ENCODE measurements at regions not wholly inside any gene's neighbourhood (a gene's known extent, or its start where the extent isn't known, plus 50 kb on each side); places are given as distances from the start of the nearest gene placed in this dataset.
"Not testable (repeated sequence)": the region's sequence is repeated elsewhere in the genome, so short reads cannot be mapped to it uniquely, and the experiment has no call there.

DNA sequence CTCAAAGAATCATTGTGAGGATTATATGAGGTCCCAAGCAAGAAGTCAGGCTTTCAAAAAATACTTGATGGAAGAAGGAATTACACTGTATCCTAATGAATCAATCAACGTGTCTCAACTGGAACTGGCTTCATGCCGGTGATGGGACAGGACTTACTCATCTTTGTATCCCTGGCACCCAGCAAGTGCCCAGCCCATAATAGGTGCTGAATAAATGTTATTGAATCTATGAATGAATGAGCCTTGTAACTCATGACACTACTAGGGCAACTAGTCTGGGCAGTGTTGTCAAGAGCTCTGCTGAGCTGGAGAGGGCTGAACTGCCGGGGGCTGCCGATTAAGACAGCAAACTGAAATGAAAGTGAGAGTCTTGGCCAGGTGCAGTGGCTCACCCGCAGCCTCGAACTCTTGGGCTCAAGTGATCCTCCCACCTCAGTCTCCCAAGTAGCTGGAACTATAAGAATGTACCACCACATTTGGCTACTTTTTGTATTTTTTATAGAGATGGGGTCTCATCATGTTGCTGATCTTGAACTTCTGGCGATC, 87.2 kb upstream of the KIF5B start:
- no peak for DNase-seq (ENCODE audit: low spot score)
- ATAC-seq = no peak

DNA sequence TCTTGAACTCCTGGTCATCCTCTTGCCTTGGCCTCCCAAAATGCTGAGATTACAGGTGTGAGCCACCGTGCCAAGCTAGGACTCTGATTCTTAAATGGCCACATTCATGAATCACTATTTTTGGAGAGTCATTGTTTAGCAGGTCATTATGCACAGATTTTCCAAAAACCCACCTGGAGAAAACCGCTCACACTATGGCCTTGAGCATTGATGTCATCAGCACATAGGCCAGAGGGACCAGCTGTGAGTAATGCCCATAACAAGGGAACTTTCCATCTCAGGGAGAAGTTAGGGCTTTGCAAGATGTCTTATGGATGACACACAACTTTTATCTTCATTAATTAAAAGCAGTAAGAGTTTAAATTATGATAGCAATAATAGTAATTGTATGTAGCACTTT, 86.4 kb upstream of the KIF5B start:
- ATAC-seq (no peak), DNase-seq (ENCODE audit: low spot score) (no peak)

DNA sequence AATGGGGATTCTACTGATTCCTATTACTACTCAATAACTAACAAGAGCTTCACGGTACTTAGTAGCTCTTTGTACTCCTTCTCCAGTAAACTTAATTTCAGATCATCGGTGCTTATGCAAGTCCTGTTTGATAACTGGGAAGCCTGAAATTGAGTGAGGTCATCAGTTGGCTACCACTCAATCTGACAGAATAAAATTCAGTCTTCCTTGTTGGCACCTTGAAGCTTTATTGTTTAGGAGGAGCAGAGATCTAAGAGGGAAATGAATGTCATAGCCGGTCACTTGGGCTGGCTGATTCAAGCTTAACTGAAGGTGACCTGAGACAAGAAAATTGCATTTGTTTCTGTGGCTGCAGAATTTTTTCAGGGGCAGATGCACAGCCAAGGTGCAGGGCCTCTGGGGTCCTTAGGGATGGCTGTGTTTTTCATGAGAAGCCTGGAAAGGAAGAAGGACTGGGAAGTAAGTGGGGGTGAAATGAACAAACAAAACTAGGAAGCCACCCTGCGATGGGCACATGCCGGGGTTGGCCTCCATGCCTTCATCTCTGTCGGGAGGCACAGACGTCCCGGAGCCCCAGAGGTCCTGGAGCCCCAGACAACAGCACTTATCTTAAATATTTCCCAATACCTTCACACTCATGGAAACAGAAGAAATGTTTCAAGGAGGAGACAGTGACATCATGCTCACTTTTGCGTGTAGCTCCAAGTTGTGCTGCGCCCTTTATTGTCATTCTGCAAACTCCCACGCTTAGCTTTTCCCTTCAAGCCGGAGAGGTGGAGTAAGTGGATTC, 85.0 kb upstream of the KIF5B start:
- DNase-seq (ENCODE audit: low spot score) (no peak), ATAC-seq (peak; percentile 44)

DNA sequence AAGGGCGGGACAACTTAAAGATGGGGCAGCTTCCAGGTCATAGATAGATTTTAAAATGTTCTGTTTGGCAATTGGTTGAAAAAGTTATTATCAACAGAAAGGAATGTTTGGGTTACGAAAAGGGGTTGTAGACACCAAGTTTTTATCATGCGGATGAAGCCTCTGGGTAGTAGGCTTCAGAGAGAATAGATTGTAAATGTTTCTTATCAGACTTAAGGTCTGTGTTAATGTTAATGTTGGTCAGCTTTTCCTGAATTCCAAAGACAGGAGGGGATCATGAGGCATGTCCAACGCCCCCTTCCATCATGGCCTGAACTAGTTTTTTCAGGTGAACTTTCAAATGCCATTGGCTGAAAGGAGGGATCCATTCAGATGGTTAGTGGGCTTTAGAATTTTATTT, 84.2 kb upstream of the KIF5B start:
- DNase-seq (ENCODE audit: low spot score) (no peak), ATAC-seq (no peak)

DNA sequence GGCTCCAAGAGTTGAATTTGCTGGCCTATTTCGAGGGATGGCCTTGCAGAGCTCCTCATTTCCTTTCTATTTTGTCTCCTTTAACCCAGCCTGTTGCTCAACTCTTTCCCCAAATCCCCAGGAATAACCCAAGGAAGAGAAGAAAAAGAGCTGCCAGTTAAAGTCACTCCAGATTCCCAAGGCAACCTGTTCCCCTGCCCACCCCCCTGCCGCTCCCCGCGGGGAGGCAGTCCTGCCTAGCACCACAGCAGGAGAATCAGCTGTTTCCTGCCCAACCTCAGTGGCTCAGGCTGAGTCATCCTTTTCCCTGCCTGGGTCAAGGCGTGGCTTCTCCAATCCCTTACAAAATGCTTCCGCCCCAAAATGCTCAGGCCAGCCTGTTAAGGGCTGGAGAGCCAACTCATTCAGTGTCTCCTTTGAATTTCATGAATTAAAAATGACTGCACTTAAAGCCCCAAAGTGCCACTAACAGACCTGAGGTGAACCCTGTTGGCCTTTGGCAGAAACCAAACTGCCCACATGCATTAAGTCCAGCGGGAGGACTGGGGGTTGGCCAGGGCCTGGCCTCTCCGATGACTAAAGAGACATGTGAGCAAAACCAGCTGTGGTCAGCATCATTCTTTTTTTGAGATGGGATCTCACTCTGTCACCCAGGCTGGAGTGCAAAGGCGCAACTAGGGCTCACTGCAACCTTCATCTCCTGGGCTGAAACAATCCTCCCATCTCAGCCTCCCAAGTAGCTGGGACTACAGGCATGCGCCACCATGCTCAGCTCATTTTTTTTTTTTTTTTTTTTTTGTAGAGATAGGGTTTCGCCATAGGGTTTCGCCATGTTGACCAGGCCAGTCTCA, 83.2 kb upstream of the KIF5B start:
- DNase-seq (ENCODE audit: low spot score) (peak; percentile 50), ATAC-seq (peak; percentile 85)

DNA sequence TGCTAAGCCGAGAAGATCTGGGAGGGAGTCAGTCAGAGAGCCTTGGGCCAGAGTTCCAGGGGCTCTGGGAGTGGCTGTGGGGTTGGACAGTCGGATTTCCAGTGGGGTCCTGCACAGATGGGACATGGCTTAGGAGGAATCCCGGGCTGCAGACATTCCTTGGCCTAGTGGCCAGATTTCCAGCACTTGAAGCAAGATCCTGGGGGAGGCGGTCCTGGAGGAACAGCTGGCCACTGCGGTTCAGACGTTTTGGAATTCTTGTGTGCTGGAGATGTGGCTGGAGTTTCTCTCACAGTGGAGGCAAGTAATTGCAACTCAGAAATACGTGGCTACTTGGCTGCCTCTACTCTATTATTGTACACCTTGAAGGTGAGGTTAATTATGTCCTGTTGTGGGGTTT, 80.7 kb upstream of the KIF5B start:
- not testable (repeated sequence) for DNase-seq (ENCODE audit: low spot score); ATAC-seq

DNA sequence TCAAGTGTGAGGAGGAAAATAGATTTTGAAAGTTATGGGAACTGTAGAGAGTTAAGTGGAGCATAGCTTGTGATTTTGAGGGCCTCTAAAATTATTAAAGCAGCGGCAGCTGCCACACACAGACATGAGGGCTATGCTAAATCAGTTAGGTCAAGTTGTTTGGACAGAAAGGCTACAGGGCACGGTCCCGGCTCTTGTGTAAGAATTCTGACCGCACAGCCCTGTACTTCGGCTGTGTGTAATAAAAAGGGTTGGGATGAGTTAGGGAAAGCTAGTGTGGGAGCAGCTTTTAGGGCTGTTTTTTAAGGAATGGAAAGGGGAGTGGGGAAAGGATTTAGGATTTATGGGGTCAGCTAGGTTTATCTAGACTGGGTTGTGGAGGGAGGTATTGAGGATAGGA, 79.6 kb upstream of the KIF5B start:
- DNase-seq (ENCODE audit: low spot score); ATAC-seq: not testable (repeated sequence)

DNA sequence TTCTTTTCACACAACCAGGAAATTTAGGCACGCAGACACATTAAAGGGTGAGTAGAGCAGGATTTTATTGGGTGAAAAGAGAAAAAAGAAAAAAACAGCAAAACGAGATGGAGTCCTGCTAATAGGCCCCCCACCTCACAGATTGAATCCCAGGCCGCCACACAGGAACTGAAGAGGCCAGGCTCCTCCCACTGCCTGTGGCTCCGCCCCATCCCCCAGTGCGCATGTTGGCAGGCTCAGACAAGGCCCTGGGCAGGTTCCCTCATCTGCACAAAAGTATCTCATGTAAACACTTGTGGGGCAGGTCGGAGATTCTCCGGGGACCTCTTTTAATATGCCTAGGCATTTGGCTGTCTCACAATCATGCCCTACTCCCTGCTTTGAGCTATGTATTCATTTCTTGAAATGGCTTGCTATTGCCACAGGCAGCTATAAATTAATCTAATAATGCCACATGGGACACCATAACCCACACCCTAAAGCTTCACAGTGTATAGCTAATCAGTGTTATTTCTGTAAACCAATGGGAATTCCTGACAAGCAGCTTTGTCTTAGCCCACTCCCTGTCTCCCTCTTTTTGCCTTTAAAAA, 76.2 kb upstream of the KIF5B start:
- ATAC-seq (no peak), DNase-seq (ENCODE audit: low spot score) (no peak)

DNA sequence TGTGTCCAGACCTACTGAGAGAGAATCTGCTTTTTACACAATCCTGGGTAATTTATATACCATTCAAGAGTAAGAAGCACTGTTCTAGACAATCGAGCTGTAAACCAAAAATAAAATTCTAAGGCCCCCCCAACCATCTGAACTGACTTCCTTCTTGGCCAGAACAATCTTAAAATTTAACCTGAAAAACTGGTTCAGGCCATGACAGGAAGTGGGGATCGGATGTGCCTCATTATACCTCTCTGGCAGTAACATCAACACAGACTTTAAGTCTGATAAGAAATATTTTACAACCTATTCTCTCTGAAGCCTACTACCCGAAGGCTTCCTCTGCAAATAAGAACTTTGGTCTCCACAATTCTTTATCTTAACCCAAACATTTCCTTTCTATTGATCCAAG, 75.2 kb upstream of the KIF5B start:
- DNase-seq (ENCODE audit: low spot score) (no peak), ATAC-seq (no peak)

DNA sequence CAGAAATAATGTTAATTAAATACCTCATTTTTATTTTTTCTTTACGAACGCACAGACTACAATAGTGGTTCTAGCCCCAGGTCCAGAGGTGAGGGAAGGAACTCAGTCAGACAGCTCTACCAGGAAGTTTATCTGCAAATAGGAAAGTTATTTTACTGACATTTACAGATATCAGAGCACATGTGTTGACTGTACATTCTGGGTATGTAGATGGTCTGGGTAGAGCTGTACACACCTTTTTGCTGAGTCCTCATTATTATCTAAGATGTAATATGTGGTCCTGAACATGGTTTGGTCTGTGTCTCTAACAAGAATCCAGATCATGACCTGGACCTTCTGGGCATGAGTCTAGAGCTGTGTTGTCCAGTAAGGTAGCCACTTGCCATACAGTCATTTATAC, 74.6 kb upstream of the KIF5B start:
- ATAC-seq = no peak
- no peak for DNase-seq (ENCODE audit: low spot score)

DNA sequence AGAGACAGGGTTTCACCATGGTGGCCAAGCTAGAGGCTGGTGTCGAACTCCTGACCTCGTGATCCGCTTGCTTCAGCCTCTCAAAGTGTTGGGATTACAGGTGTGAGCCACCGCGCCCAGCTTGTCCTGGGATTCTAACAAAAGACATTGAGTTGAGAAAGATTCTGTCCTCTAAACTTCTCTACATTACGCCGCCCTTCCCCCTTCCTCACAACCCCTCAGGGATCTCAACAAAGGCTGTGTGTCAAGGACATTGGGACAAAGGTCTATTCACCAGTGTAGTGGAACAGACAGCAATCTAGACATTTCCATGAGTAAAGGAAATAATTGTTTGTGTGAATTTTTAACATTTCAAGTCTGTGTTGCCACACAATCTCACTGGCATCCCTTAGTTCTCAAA, 68.8 kb upstream of the KIF5B start:
- no peak for ATAC-seq
- DNase-seq (ENCODE audit: low spot score) = no peak

DNA sequence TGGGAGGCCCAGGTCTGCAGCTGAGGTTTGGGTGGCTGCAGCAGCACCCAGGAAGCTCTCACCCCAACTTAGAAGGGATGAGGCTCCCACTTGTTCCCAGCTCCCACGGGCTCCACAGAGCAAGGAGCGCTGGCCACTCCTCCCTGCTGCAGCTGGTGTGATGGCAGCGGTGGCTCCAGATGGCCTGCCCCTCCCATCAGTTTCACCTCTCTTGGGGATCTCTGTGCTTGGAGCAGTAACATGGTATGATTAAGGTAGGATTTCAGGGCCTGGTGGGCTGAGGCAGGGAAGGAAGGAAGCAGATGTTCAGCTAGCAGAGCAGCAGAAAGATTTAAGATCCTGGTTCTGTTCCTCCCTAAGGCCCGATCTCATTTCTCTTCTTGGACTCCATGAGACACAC, 66.8 kb upstream of the KIF5B start:
- ATAC-seq = no peak
- DNase-seq (ENCODE audit: low spot score) = no peak

DNA sequence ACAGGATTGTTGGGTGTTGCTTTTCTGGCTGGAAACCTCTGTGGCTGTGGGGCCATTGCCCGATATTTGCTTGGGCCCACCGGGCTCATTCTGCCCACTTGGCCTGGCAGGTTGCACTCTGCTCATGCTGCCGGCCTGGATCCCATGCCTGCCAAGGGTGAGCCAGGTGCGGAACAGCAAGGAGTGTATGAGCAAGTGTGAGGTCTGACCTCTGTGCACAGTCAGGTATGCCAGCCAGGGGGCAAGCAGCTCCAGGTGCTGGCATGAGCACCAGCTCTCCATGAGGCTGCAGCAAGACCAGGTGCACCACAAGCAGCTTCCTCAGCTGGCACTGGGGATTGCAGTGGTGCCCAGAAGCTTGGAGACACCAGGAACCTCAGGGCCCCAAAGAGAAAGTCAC, 65.4 kb upstream of the KIF5B start:
- DNase-seq (ENCODE audit: low spot score) = no peak
- no peak for ATAC-seq

DNA sequence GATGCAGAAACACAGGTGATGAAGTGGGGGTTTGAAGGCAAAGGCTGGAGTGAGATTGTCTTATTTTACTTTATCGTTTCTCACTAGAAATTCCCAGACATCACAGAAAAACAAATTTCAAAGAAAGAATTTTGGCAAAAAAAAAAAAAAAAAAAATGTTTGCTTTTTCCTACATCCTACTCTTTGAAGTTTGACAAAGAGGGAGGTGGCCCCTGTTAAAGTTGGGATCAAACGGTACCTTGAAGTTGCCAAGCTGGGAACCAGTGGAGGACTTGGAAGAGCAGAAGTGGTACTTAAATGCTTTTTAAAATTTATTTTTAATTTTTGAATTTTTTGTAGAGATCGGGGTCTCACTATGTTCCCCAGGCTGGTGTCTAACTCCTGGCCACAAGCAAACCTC, 63.9 kb upstream of the KIF5B start:
- DNase-seq (ENCODE audit: low spot score) = no peak
- no peak for ATAC-seq

DNA sequence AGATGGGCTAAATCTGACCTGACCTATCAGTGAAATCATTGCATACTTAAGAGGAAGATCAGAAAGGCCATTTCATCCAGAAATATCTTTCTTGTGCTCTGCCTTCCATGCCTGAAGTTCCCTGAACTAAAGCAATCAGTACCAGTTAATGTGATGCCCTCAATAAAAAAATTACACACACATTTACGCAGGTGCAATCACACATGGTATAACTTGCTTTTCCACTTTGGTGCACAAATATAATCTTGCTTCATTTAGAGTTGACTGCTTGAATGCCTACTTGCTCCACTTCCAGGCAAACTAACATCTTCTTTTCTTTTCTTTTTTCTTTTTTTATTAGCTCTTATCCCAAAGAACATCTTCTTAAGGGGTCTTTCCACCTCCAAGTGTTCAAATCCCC, 58.3 kb upstream of the KIF5B start:
- ATAC-seq (no peak), DNase-seq (ENCODE audit: low spot score) (no peak)

DNA sequence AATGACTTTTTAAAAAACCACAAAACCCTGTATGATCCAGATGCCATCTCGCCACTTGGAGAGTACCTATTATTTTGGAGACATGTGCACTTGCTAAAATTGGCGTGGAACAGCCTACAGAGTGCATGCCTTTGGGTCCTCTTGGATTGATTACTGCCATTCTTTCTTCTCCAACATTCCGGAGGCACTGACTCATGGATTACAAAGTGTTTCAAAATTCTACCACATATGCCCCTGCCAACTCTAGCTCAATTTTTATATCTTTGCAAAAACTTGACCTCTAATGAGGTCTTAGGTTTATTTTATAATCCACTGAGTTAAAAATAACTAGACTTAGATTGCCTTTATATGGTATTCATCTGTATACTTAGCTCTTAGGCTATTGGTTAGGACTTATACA, 55.8 kb upstream of the KIF5B start:
- no peak for ATAC-seq

DNA sequence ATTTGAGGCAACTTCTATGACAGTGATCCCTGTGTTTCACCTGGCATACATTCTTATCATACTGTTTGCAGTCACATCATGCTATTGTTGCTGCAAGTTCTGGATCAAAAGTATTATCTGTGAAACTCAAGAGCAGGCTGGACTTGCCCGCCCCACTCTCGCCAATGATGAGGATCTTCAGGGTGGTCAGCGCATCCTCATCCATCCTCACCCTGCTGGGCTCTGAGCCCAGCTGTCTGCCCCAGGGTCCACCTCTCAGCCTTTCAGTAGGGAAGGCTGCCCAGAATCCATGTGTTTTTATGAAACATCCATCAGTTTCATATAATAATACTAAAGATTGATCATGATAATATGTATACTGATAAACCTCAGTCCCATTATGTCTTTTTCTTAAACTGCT, 55.4 kb upstream of the KIF5B start:
- no peak for DNase-seq (ENCODE audit: low spot score)
- no peak for ATAC-seq

More for the DNA sequence above, 55.8 kb upstream of the KIF5B start:
- no peak for DNase-seq (ENCODE audit: low spot score)

DNA sequence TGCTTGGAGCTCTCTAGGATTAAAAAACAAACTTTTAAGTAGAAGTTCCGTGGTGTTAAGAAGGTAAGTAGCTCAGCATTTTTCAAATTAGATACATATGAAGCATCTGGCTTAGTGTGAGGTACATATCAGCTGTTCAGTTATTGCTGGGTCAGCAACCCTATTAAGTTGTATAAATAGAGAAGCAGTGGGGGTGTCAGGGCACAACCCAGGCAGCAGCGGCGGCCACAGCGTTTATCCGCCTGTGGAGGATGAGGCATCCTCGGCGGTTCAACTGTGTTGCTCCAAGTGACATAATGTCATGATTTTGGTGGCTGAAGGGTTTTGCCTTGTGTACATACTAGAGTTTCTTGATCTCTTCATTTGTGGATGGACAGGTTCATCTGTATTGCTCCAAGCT, 54.6 kb upstream of the KIF5B start:
- no peak for ATAC-seq
- DNase-seq (ENCODE audit: low spot score) = no peak

DNA sequence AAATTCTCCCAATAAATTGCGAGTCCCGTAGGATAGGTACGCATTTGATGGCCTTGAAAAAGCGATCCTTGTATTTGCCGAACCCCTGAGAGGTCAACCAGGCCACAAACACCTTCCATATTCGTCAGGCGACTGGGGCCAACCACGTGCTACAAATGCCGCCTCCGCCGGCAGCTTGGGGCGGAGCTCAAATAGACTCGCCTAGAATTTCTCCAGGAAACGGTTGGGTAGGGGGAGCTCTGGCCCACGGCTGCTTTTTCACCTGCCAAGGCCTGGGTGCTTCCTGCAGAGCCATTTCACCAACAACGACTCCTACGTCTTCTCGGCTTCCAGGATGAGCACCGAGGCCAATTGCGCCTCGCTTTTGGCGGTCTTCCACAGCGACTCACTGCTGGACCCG, 53.4 kb upstream of the KIF5B start:
- ATAC-seq (no peak), DNase-seq (ENCODE audit: low spot score) (no peak)
